ENCODE measurements at regions not wholly inside any gene's neighbourhood (a gene's known extent, or its start where the extent isn't known, plus 50 kb on each side); places are given as distances from the start of the nearest gene placed in this dataset.
"Not testable (repeated sequence)": the region's sequence is repeated elsewhere in the genome, so short reads cannot be mapped to it uniquely, and the experiment has no call there.

GRCh38 chr10:80751940-80752339 lies 214.2 kb downstream of the SH2D4B start:
- DNase-seq (ENCODE audit: low spot score), result no peak

GRCh38 chr10:80753612-80754011 lies 215.9 kb downstream of the SH2D4B start:
- DNase-seq (ENCODE audit: low spot score), result no peak

- DNase-seq (ENCODE audit: low spot score), result no peak
Observed at GRCh38 chr10:80755893-80756292, 218.2 kb downstream of the SH2D4B start.

- DNase-seq (ENCODE audit: low spot score), result no peak
Observed at GRCh38 chr10:80759693-80760092, 222.0 kb downstream of the SH2D4B start.

- no peak for DNase-seq (ENCODE audit: low spot score)
Observed at GRCh38 chr10:80760914-80761371, 223.2 kb downstream of the SH2D4B start.

- no peak for DNase-seq (ENCODE audit: low spot score)
Observed at GRCh38 chr10:80767963-80768362, 230.3 kb downstream of the SH2D4B start.

- DNase-seq (ENCODE audit: low spot score), result no peak
Observed at GRCh38 chr10:80769700-80770160, 232.0 kb downstream of the SH2D4B start.

GRCh38 chr10:80770239-80770638 lies 232.5 kb downstream of the SH2D4B start:
- DNase-seq (ENCODE audit: low spot score), result no peak

- DNase-seq (ENCODE audit: low spot score), result no peak
Observed at GRCh38 chr10:80771285-80771684, 233.6 kb downstream of the SH2D4B start.

GRCh38 chr10:80771902-80772555 lies 234.3 kb downstream of the SH2D4B start:
- no peak for DNase-seq (ENCODE audit: low spot score)

- no peak for DNase-seq (ENCODE audit: low spot score)
Observed at GRCh38 chr10:80772596-80772995, 234.9 kb downstream of the SH2D4B start.

- no peak for DNase-seq (ENCODE audit: low spot score)
Observed at GRCh38 chr10:80784695-80785094, 247.0 kb downstream of the SH2D4B start.

- DNase-seq (ENCODE audit: low spot score), result no peak
Observed at GRCh38 chr10:80786322-80786721, 248.6 kb downstream of the SH2D4B start.

- DNase-seq (ENCODE audit: low spot score), result no peak
Observed at GRCh38 chr10:80787952-80788351, 250.2 kb downstream of the SH2D4B start.

GRCh38 chr10:80794994-80795393 lies 257.3 kb downstream of the SH2D4B start:
- DNase-seq (ENCODE audit: low spot score), result no peak

- no peak for DNase-seq (ENCODE audit: low spot score)
Observed at GRCh38 chr10:80805343-80806020, 267.8 kb downstream of the SH2D4B start.

- DNase-seq (ENCODE audit: low spot score), result no peak
Observed at GRCh38 chr10:80814147-80814652, 276.5 kb downstream of the SH2D4B start.

GRCh38 chr10:80829151-80829550 lies 291.4 kb downstream of the SH2D4B start:
- no peak for DNase-seq (ENCODE audit: low spot score)

- DNase-seq (ENCODE audit: low spot score), result no peak
Observed at GRCh38 chr10:80829562-80829961, 291.9 kb downstream of the SH2D4B start.

- not testable (repeated sequence) for DNase-seq (ENCODE audit: low spot score)
Observed at GRCh38 chr10:80832693-80833092, 295.0 kb downstream of the SH2D4B start.

GRCh38 chr10:80855348-80855971 lies 317.8 kb downstream of the SH2D4B start:
- peak; percentile 77 for DNase-seq (ENCODE audit: low spot score)

- peak; percentile 49 for DNase-seq (ENCODE audit: low spot score)
Observed at GRCh38 chr10:80856186-80856585, 318.5 kb downstream of the SH2D4B start.

- DNase-seq (ENCODE audit: low spot score), result not testable (repeated sequence)
Observed at GRCh38 chr10:80859279-80859678, 321.6 kb downstream of the SH2D4B start.
